HG03558 (cell line): ENCODE measurements at regions not wholly inside any gene's neighbourhood (a gene's known extent, or its start where the extent isn't known, plus 50 kb on each side); places are given as distances from the start of the nearest gene placed in this dataset.
"Not testable (repeated sequence)": the region's sequence is repeated elsewhere in the genome, so short reads cannot be mapped to it uniquely, and the experiment has no call there.

Experiments used
- ATAC-seq: cut with Tn5 transposase; IDR thresholded peaks from one replicate; pipeline ENCODE4 v1.9.1; 2021; ENCODE audit warnings: moderate number of reproducible peaks; ENCODE audit not compliant: unreplicated experiment; ENCODE audit errors: extremely low read depth

DNA sequence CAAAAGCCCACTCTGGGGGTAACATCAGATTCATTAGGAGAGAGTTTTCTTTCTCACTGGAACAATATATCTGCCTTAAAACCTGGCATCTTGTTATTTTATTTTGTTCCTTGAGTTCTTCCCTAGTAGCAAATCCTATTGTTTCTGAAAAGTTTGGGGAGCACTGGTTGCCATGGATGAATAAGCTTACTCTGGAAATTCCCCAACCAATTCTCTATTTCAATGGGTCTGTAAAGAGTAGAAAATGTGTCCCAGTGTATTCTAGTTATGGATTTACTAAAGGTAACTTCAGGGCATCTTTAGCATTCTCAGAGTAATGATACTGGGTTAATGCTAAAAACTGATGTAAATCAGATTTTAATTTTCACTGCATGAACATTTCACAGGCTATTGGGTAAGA, 94.2 kb upstream of the S1PR3 start:
- ATAC-seq = no peak

DNA sequence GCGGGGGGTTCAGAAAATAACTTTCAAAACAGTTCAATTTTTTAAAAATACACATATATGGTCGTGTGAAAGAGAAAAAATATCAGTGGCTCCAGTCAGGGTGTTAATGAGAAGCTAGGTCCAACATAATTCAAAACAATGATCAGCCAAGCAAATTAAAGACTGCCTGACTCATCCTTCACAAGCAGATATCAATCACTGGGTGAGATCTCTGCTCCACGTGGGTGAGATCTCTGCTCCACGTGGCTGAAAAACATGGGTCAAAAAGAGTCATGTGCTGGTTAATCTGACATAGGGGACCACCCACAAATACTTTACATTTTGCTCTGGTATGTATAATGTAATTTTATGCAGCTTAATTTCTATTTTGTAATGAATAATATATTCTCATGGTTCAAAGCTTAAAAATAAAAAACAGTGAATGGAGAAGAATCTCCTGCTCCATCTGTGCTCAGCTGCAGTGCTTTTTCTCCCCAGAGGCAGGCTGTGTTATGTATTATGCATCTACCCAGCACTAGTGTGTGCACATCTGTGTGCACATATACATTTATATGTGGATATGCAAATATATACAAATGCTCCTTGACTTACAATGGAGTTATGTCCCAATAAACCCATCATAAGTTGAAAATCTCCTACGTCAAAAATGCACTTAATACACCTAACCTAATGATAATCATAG, 93.1 kb upstream of the S1PR3 start:
- ATAC-seq = no peak

DNA sequence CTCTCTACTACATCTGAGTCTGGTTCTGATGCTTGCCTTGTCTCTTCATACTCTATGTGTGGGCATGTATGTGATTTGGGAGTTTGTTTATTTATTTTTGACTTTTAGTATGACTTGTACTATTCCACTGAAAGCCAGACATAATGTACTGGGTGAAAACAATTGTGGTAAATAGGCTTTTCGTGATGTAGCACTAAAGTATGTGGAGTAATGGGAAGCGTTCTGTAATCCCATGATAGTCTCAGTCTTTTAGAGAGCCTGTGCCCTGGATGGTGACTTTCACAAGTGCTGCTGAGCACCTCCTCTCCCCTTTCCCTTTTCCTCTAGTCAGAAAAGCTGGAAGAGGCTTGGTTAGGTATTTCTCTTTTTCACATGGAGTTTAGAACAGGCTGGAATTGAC, 85.8 kb upstream of the S1PR3 start:
- ATAC-seq = no peak

DNA sequence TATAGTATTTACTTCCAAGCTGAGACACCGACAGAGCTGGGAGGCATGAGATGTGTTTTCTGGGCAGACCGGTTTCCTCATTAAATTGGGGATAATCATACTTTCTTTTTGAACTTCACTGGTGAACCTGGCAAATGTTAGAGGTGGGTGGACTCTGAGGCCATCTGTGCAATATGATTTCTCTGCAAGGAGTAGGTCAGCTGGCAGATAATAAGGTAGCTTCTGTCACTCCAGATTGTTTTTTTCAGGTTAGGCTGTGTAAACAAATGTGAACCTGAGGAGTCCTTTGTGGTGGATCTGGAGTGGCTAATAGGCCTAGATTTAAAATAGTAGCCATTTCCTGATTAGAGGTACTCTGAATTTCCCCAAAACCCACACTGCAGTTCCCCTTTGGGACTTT, 75.4 kb upstream of the S1PR3 start:
- no peak for ATAC-seq

DNA sequence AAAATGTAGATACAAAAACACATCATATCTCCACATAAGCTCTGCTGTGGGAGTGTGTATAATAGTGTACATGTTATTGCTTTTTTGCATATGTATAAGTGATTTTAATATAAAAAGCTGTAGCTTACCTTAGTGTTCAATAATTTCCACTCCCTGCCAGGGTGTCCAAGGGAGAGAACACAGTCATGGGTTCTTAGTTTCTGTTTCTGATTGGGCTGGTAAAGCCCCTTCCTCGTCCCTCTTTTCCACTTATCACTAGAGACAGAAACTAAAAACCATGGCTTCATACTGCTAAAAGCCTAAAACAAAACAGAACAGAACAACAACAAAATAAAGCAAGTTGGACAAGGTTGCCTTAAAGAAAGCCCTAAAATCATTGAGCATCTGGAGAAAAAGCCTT, 74.4 kb upstream of the S1PR3 start:
- no peak for ATAC-seq

DNA sequence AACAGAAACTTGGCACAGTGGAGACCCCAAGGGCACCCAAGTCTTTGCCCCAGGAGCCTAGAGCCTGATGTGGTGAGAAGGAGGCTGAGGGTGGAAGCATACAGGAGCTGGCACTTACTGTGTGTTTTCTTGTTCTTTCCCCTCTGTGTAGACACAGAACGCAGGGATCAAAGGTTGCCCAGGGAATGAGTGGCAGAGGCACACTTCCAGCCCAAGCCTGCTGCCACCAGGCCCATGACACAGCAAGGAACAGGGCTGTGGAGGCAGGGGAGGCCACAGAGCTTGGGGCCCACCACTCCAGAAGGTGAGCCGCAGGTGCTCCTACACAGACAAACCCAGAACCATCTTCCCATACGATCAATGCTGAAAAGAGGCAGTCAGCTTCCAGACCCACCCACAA, 73.9 kb upstream of the S1PR3 start:
- no peak for ATAC-seq

DNA sequence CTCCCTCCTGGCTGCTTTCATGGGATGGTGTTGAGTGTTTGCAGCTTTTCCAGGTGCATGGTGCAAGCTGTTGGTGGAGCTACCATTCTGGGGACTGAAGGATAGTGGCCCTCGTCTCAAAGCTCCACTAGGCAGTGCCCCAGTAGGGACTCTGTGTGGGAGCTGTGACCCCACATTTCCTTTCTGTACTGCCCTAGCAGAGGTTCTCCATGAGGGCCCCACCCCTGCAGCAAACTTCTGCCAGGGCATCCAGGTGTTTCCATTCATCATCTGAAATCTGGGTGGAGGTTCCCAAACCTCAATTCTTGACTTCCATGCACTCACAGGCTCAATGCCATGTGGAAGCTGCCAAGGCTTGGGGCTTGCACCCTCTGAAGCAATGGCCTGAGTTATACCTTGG, 72.7 kb upstream of the S1PR3 start:
- not testable (repeated sequence) for ATAC-seq

DNA sequence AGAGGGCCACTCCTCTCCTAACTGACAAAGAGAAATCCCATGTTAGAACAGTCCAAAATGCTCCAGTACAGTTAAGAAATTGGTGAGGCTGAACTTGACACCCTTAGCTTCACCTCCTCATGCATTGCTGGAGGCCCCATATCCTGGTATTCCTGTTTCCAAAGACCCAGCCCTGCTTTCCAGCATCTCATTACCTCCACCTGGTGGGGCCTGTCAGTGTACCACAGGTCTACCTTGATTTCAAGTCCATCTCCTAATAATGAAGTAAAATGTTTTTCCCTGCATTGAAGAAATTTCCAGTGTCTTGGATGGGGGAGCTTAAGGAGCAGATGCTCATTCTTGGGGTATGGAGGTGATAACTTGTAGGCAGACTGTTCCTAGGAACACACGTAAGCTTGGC, 70.6 kb upstream of the S1PR3 start:
- ATAC-seq = no peak

DNA sequence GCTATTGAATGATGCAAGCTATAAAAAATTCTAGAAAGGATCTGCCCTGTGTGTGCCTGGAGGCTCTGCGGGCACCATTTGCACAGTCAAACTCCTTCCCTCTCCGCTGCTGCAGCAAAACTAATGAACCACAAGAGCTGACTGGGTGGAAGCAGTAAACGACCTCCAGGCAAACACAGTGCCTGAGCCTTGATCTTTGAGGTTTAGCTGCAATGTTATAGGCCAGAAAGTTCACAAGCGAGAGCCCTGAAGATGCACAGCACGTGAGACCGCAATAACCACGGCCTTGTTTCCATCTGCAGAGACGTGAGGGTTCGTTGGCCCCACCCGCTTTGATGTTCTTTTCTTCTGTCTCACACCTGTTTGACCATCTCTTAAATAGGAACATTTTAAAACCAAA, 69.2 kb upstream of the S1PR3 start:
- no peak for ATAC-seq

DNA sequence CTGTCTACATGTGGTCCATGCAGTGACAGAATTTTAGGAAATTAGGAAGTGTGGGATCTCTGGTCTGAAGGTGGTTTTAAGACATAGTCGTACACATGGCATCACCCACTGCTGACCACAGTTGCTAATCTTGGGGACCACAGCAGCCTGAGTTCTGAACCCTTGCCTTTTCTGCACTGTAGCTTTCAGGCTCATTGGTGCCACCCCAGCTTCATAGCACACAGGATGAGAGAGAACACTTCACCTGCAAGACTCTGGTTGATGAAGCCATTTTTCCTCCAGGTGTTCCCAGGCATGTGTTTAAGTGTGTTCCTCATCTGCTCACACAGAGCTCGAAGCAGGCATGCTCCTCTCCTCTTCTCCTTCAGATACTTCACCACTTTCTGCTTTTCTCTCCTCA, 68.2 kb upstream of the S1PR3 start:
- no peak for ATAC-seq

DNA sequence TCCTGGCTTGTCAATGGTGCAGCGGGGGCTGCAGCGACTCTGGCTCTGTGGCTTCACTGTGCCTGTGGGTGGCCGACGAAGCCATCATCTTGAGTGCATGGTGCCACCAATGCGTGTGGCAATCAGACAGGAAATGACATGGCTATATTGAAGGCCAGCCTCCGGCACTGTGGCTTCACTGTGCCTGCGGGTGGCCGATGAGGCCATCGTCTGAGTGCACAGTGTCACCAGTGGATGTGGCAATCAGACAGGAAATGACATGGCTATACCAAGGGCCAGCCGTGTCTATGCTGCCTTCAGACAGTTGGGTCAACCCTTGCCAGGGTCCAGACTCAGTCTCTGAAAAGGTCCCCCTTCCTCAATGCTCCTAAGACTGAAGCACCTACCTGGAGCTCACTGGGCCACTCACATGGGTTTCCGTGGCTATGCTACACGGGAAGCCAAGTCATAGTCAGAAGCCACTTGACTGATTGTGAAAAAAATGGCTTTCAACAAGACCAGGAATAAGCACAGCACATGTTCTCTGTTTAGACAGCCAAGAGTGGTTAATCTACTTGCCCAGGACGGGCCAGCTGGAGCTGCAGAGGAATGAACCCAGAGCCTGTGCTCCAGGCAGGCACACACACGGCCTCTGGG, 67.5 kb upstream of the S1PR3 start:
- no peak for ATAC-seq

DNA sequence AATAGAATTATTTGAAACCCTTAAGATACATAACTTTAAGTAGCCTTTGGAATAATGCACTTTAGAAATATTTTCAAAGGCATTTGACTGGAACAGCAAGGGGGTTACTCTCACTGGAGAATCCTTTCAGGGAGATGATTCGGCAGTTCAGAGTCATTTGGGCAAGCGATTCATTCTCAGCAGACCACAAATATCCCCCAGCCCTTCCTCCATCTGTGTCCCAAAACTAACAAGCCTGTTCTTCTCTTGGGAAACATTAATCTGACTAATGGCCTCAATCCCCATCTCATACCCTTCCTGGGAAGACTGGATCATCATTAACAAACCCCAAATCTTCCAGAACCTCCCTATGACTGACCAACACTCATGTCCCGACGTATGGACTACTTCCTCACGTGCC, 65.8 kb upstream of the S1PR3 start:
- ATAC-seq = no peak

DNA sequence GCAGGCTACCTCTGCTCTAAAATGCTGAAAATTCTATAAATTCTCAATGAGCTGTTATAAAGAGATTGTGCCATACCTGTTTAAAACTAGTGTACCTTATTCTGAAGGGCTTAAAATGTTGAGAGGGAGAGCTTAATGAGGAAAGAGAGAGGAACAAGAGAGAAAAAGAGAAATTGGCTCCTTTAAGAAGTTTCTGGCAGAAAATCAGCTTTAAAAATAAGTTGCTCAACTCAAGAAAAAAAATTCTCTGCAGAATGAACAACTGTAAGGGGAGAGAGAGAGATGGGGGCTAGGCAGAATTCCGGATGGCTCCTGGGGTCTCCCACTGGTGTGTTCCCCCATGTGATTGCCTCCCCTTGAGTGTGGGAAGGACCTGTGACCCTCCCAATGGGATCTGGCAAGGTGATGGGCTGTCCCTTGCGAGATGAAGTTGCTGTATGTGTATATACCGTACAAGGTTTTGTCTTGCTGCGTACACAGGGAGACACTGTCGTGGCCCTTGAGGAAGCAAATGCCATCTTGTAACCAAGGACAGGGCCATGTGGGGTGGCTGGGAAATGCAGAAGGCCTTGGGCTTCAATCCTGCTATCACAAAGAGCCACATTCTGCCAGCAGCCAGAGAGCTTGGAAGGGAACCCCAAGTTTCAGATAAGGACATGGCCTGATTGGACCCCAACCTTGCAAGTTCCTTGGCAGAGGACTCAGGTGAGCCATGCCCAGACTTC, 64.3 kb upstream of the S1PR3 start:
- no peak for ATAC-seq

DNA sequence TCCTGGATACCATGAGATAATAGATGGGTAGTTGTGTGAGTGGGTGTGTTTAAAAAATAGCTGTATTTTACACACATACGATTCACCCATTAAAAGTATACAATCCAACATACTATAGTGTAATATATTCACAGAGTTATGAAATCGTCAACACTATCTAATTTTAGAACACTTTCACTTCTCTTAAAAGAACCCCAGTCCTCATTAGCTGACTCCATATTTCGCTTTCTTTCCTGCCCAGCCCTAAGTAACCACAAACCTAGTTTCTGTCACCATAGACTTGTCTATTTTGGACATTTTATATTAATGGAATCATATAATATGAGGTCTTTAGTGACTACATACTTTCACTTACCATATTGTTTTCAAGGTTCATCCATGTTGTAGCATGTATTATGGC, 63.8 kb upstream of the S1PR3 start:
- no peak for ATAC-seq

DNA sequence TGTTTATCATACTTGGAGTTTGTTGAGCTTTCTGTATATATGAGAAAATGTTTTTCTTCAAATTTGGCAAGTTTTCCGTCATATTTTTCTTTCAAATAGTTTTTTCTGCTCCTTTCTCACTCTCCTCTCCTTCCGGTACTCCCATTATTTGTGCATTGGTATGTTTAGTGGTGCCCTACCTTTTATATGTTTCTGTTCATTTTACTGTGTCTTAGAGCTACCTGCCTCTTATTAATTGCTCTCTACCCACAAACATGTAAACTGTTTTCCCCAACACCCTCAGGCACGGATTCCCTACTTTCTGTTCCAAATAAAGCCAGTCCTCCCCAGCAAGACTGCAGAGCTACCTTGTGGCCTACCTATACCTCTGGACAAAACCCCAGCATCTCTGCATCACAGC, 60.6 kb upstream of the S1PR3 start:
- no peak for ATAC-seq

DNA sequence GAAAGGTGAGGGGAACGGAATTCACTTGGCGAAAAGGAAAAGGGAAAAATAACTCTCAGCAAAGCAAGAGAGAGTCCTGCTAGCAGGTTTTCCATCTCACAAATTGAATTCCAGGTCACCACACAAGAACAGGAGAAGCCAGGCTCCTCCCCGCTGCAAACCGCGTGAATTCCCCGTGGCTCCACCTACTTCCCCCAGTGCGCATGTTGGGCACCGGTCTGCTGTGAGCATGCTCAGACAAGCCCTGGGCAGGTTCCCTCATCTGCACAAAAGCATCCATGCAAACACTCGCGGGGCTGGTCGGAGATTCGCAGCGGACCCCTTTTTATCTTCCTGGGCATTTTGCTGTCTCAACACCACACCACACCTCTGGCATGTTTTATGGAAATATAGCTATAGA, 58.5 kb upstream of the S1PR3 start:
- ATAC-seq = no peak

DNA sequence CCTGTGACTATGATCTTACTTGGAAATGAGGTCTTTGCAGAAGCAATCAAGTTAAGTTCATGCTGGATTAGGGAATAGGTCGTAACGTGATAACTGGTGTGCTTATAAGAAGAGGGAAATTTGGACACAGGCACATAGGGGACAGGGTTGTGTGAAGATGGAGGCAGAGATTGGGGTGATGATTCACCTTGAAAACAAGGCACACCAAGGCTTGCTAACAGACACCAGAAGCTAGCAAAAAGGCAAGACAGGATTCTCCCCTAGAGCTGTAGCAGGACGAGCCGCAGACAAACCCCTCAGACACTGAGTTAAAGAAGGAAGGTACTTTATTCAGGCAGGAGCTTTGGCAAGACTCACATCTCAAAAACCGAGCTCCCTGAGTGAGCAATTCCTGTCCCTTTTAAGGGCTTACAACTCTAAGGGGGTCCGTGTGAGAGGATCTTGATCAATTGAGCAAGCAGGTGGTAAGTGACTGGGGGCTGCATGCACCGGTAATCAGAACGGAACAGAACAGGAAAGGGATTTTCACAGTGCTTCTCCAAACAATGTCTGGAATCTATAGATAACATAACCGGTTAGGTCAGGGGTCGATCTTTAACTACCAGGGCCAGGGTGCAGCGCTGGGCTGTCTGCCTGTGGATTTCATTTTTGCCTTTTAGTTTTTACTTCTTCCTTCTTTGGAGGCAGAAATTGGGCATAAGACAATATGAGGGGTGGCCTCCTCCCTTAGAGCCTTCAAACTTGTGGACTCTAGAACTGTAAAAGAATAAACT, 57.5 kb upstream of the S1PR3 start:
- no peak for ATAC-seq

DNA sequence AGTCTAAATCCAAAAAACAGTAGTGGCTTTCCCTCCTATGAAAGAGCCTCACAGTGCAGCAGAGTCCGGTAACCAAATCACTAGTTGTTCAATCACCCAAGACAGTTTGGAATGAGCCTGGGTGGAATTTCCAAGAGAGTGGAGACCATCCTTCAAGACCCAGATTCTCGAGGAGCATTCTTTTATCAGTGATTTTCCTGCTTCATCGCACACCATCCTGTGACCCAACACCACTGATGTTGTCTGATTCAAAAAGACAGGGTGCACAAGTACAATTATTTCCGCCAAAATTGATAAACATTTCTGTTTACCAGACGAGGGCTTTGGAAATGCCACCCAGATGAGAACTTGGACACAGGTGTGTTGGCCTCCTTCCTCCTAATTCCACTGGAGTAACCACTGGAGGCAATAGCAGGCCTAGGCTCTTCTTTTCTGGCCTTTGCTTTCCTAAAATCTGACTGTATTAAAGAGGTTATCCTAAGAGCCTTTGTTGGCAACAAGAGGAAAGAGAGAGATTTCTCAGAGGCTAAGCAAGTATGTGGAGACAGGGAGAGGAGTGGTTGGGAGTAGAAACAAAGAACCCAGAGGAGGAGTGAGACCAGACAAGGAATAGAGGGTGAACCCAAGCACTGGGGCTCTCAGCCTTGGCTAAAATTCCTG, 56.3 kb upstream of the S1PR3 start:
- no peak for ATAC-seq

DNA sequence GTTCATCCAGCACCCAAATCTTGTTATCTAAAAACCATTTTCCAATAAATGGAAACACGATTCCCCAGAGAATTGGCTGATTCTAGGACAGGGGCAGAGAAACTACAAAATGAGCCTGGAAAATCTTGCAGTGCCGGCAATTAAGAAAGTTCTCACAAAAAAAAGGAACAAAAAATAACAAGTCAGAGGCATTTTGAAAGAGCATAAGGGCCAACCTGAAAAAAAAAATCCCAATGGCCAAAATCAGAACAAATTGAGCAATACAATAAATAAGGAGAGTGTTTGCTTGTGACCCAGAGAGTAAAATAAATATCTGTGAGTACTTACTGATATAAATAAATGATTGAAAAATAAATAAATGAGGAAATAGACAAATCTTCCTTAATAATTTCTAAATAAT, 55.1 kb upstream of the S1PR3 start:
- no peak for ATAC-seq

DNA sequence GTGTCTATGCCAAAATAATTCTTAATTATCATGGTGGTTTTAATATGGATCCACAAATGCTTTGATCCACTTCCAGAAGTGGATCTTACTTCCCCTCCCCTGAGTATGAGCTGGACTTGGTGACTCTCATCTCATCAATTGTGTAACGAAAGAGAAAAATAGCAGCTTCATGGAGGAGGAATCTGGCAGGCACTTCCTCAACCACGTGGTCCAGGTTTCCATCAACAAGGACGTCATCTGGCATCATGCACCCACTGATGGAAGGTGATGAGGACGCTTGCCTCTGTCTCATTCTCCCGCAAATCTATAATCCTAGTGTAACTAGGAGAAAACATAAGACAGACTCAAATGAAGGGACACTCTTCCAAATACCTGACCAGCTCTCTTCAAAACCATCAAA, 54.6 kb upstream of the S1PR3 start:
- ATAC-seq = no peak

DNA sequence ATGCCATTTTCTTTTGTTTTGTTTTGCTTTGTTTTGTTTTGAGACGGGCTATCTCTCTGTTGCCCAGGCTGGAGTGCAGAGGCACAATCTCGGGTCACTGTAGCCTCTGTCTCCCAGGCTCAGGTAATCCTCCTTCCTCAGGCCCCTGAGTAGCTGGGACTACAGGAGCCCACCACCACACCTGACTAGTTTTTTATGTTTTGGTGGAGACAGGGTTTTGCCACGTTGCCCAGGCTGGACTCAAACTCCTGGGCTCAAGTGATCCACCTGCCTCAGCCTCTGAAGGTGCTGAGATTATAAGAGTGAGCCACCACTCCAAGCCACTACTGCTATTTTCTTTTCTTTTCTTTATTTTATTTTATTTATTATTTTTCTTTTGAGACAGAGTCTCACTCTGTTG, 54.0 kb upstream of the S1PR3 start:
- ATAC-seq = no peak
